NCI-H146 treated with DMSO at 0.1 percent for 48 hours (cell line): ENCODE measurements at regions not wholly inside any gene's neighbourhood (a gene's known extent, or its start where the extent isn't known, plus 50 kb on each side); places are given as distances from the start of the nearest gene placed in this dataset.

ENCODE experiments used
- DNase-seq: peaks from one replicate; lab custom pipeline; 2025; ENCODE audit not compliant: unreplicated experiment; lab: John Stamatoyannopoulos, UW

DNA sequence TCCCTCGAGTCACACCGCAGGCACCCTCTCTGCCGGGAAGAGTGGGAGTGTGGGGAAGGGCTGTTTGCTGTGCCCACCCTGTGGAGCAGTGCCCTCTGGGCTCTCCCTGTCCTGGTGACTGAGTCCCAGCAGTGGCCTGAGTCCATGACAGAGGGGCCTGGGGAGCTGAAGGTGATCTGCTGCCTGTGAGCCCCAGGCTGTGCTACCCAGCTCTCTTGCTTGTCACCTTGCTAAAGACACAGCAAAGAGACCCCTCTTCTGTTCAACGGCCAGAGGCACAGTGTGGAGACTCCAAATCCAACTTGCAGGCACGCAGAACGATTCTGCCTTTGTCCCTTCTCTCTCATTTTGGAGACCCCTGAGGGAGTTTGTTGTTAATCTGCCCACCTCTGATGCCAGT, 232.6 kb downstream of the OPA1 start:
- DNase-seq = no peak

DNA sequence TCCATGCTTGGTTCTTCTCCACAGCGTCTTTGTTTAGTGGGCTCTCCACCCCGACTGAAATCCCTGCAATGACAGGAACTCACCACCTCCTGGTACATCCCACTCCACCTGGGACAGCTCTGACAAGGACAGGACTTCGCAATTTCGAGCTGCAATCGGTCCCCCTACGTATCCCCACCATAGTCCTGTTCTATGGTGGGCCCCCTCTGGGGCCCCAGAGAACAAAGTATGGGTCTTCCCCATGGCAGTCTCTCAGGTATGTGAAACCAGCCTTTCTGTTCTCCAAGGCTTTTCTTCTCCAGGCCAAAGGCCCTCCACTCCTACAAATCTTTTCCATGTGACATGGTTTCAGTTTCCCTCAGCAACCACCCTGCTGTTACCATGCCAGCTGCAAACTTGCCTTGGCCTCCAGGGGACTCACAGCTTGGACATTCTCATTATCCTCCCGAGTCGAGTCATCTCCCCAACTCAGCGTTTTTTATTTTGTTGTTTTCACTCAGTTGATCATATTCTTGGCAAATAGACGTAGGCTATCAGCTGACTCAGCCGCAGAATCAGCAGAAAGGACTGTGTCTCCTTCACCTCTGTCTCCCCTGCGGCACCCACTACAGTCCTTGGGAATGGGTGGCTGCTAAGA, 233.3 kb downstream of the OPA1 start:
- DNase-seq = peak; percentile 74

- DNase-seq = no peak
These were observed 234.1 kb downstream of the OPA1 start for GRCh38 chr3:193827040-193827669.

- DNase-seq = no peak
These were observed 234.9 kb downstream of the OPA1 start for GRCh38 chr3:193827871-193828270.

GRCh38 chr3:193828477-193828876, 235.5 kb downstream of the OPA1 start:
- DNase-seq = no peak

- DNase-seq = no peak
These were observed 236.8 kb downstream of the OPA1 start for GRCh38 chr3:193829781-193830180.

DNA sequence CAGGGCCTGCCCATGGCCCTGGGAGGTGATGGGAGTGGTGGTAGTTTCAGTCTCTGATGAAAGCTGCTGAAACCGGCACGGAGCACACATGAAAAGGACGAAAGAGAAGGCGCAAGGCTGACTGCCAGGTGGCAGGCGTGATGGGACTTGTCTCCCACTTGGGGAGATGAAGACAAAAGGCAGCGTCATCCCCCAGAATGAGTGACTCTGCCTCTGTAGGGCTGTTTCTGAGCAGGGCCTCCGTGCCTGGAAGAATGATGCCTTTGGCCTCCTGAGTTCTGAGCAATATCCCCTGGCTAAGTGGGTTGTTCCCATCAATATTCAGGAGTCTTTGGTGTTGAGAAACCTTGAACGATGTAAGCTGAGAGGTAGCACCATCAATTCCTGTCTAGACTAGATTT, 237.8 kb downstream of the OPA1 start:
- peak; percentile 91 for DNase-seq

DNA sequence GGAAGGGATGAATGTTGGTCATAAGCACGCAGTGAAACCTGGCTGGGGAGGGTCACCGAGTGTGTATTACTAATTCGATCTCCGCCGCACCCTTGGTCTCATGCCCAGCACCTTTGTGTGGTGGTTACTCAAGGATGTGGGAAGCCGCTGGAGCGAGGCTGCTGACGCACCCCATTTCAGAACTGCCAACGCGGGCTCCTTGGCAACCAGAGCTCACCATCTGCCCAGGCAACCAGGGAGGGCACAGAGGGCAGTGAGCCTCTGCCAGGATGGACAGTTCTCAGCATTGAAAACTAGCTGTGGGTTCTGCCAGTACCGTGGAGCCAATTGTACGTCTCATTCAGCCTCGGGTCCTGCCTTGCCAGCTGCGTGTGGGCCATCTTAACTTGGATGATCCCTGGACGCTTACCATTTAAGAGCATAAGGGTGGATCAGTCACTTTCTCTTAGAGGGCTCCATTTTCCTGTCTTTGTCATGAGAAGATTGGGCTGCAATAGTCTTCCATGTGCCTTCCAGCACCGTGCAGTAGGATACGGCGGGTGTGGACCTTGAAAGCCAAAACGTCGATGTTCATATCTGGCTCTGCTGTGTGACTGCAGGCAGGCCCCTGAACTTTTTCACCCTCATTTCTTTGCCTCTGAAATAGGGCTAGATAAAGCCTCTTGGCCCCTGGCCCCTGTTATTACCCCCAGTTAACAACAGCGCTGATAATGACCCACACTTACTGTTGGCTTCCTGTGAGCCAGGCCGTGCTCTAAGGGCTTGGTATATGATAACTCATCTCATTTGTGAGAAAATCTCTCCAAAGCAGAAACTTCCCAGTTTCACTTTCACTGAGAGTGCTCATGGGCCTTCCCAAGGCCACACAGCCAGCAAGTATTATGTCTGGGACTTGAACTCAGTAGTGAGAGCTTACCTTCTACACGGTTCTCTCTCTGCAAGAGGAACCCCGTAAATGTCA, 238.8 kb downstream of the OPA1 start:
- DNase-seq = no peak

DNA sequence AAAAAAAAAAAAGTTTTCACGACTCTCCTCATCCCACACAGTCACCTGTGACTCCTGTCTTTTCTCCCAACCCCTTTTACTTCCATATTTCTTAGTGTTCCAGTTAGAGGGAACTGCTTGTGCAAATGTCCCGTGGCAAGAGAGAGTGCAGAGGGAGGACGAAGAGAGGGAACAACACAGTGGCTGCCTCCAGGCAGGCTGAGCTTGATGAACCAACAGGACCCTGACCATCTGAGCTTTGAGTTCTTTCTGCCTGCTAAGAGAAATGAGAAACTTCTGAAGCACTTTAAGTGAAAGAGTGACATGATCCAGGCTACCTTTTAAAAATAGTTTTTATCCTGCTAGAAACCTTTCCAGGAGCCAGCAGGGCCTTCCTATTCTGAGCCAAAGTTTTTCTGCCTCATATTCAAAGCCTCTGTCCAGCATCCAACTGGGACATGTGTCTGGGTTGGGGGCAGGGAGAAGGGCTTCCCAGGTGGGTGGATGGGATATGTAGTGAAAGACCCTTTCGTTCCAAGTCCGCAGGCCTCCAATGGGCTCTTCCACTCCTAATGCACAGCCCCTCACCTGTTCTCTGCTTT, 239.9 kb downstream of the OPA1 start:
- DNase-seq = no peak

- DNase-seq = no peak
These were observed 240.6 kb downstream of the OPA1 start for GRCh38 chr3:193833592-193833991.

DNA sequence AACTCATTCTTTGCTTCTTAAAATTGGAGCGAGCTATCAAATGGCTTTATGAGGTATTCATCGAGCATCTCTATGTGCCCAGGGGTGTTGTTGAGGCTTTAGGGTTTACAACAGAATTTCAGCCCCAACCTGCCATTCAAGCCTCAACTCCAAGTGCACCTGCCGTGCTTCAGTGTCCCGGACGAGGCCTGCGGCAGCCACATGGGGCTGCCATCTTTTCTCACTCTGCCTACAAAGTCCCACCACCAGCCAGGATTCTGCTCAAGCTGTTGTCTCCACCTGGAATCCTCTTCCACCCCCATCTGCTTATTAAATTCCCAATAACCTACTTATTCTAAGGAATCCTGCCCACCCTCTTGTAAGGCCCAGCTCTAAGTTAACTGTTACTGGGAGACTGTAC, 242.4 kb downstream of the OPA1 start:
- no peak for DNase-seq

DNA sequence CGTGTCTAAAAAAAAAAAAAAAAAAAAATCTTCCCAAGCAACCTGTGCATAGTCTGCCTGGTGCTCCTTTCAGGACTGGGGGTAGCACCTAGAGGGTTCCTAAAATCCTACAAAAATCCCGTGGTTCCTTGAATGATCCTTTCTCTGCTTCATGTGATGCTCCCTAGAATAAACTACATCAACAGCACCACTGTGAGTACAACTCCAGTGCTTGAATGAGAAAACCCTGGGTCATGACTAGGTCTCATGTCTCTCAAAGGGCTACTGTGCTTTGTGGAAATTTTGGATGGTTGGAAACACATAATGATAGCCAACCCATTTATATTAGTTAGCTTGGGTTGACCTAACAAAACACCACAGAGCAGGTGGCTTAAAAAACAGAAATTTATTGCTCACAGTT, 243.5 kb downstream of the OPA1 start:
- no peak for DNase-seq

- no peak for DNase-seq
These were observed 243.9 kb downstream of the OPA1 start for GRCh38 chr3:193836918-193837317.

GRCh38 chr3:193837347-193837827, 244.4 kb downstream of the OPA1 start:
- DNase-seq = no peak

DNA sequence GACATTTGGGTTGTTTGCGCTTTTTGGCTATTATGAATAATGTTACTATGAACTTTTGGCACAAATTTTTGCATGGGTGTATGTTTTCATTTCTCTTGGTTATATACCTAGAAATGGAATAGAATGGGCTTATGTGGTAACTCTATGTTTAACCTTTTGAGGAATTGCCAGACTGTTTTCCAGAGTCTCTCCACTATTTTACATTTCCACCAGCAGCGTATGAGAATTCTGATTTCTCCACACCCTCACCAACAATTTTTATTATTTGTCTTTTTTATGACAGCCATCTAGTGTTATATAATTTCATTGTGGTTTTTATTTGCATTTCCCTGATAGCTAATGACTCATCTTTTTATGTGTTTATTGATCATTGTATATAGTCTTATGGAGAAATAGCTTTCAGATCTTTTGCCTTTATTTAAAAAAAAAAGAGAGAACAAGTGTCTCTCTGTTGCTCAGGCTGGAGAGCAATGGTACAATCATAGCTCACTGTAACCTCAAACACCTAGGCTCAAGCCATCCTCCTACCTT, 247.2 kb downstream of the OPA1 start:
- DNase-seq = no peak

DNA sequence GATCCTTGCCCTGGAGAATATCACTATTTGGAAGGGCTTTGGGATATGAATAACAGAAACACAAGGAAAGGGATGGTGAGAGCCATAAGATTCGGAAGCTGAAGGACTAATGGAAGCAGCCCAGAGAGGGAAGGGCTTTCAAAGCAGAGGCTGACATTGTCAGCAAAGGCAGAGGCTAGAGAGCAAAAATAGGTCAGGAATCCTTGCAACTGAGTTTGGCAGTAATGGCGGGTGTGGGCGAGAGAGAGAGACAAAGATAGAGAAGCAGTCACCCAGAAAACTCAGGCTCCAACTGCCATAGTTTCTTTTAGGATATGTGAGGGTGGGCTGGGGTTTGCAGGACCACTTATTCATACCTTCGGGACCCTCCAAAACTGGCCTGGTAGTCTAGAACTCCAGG, 248.6 kb downstream of the OPA1 start:
- no peak for DNase-seq

- DNase-seq = no peak
These were observed 249.2 kb downstream of the OPA1 start for GRCh38 chr3:193842029-193842798.

GRCh38 chr3:193842832-193843473, 249.9 kb downstream of the OPA1 start:
- no peak for DNase-seq

GRCh38 chr3:193843474-193844301, 250.7 kb downstream of the OPA1 start:
- DNase-seq = peak; percentile 79
